Liver (tissue), 7 donors: ENCODE measurements at regions not wholly inside any gene's neighbourhood (a gene's known extent, or its start where the extent isn't known, plus 50 kb on each side); places are given as distances from the start of the nearest gene placed in this dataset.

ENCODE experiments used
- DNase-seq: peaks from one replicate; pipeline ENCODE4 v3.0.0-alpha.2; 2017; ENCODE audit warnings: low spot score
- H3K27ac ChIP-seq, 2 donors: one replicate each; pipeline ENCODE4 v1.7.0; 2013; ENCODE audit warnings: inconsistent platforms in 2 of 2, low read length in 2 of 2, control low read depth in 1 of 2, low read depth in 1 of 2, mild to moderate bottlenecking in 1 of 2
- H3K27me3 ChIP-seq, 4 donors: one replicate each; pipeline versions ENCODE4 v1.6.1 to v1.7.0; 2013; ENCODE audit warnings: low read length in 3 of 4, inconsistent platforms in 1 of 4, mild to moderate bottlenecking in 1 of 4, moderate library complexity in 1 of 4; ENCODE audit not compliant: control insufficient read depth in 4 of 4, insufficient read depth in 4 of 4
- H3K36me3 ChIP-seq, 4 donors: one replicate each; pipeline versions ENCODE4 v1.6.1 to v1.7.0; 2013; ENCODE audit warnings: low read length in 3 of 4, mild to moderate bottlenecking in 3 of 4, low read depth in 1 of 4, moderate library complexity in 1 of 4; ENCODE audit not compliant: control insufficient read depth in 4 of 4, insufficient read depth in 3 of 4
- H3K4me1 ChIP-seq, 4 donors: one replicate each; pipeline versions ENCODE4 v1.6.1 to v1.7.0; 2013; ENCODE audit warnings: low read length in 3 of 4, mild to moderate bottlenecking in 3 of 4, moderate library complexity in 1 of 4; ENCODE audit not compliant: control insufficient read depth in 4 of 4, insufficient read depth in 4 of 4
- H3K4me3 ChIP-seq, 3 donors: one replicate each; pipeline versions ENCODE4 v1.6.1 to v1.7.0; 2013; ENCODE audit warnings: low read length in 3 of 3, control low read depth in 1 of 3, low read depth in 1 of 3, mild to moderate bottlenecking in 1 of 3
- H3K9ac ChIP-seq, 2 donors: one replicate each; pipeline ENCODE4 v1.7.0; 2013; ENCODE audit warnings: low read length in 2 of 2, mild to moderate bottlenecking in 2 of 2, moderate library complexity in 2 of 2, control low read depth in 1 of 2, low read depth in 1 of 2
- H3K9me3 ChIP-seq, 4 donors: one replicate each; pipeline versions ENCODE4 v1.6.1 to v1.7.0; 2013; ENCODE audit warnings: low read length in 3 of 4; ENCODE audit not compliant: control insufficient read depth in 4 of 4
- ATF3 ChIP-seq: IDR thresholded peaks from 2 replicates; pipeline ENCODE4 v1.6.1; 2016; ENCODE audit warnings: antibody characterized with exemption
- EGR1 ChIP-seq, 2 donors: IDR thresholded peaks; 2 replicates each; pipeline ENCODE4 v1.6.1; 2016 to 2018; ENCODE audit warnings: antibody characterized with exemption in 2 of 2, low read depth in 2 of 2
- FOXA1 ChIP-seq: IDR thresholded peaks from 2 replicates; pipeline ENCODE4 v1.6.1; 2016; ENCODE audit warnings: antibody characterized with exemption
- FOXA2 ChIP-seq: IDR thresholded peaks from 2 replicates; pipeline ENCODE4 v1.6.1; 2016; ENCODE audit warnings: antibody characterized with exemption
- GABPA ChIP-seq, 2 donors: IDR thresholded peaks in 1 of 2; conservative IDR thresholded peaks in 1 of 2; 2 replicates each; pipeline ENCODE4 v1.6.1; 2016; ENCODE audit warnings: antibody characterized with exemption in 2 of 2, mild to moderate bottlenecking in 1 of 2, moderate library complexity in 1 of 2
- HNF4A ChIP-seq, 2 donors: conservative IDR thresholded peaks; 2 replicates each; pipeline ENCODE4 v1.6.1; 2016; ENCODE audit warnings: antibody characterized with exemption in 2 of 2, mild to moderate bottlenecking in 2 of 2
- JUND ChIP-seq, 2 donors: IDR thresholded peaks; 2 replicates each; pipeline ENCODE4 v1.6.1; 2016; ENCODE audit warnings: antibody characterized with exemption in 2 of 2
- MAX ChIP-seq: IDR thresholded peaks from 2 replicates; pipeline ENCODE4 v1.6.1; 2016; ENCODE audit warnings: antibody characterized with exemption
- RAD21 ChIP-seq, 2 donors: IDR thresholded peaks; 2 replicates each; pipeline ENCODE4 v1.6.1; 2016; ENCODE audit warnings: antibody characterized with exemption in 2 of 2, mild to moderate bottlenecking in 2 of 2
- REST ChIP-seq: IDR thresholded peaks from 2 replicates; pipeline ENCODE4 v1.6.1; 2016; ENCODE audit warnings: antibody characterized with exemption, mild to moderate bottlenecking
- RXRA ChIP-seq, 2 donors: IDR thresholded peaks; 2 replicates each; pipeline ENCODE4 v1.6.1; 2017 to 2018; ENCODE audit warnings: antibody characterized with exemption in 2 of 2, mild to moderate bottlenecking in 1 of 2
- SP1 ChIP-seq: IDR thresholded peaks from 2 replicates; pipeline ENCODE4 v1.6.1; 2018; ENCODE audit warnings: antibody characterized with exemption, mild to moderate bottlenecking
- TAF1 ChIP-seq: conservative IDR thresholded peaks from 2 replicates; pipeline ENCODE4 v1.6.1; 2016; ENCODE audit warnings: antibody characterized with exemption, mild to moderate bottlenecking
- WGBS: extraction: QIAGEN DNeasy Blood & Tissue Kit; methylation state at CpG from one replicate; pipeline ENCODE4 v1.1.7; 2013; 5-methylcytosine and 5-hydroxymethylcytosine counted together
- donor health status: healthy.
- donor health status: healthy.
- donor health status: healthy.
- donor health status: healthy.

- H3K36me3 ChIP-seq: no peaks in the 10 kb centered on the region
- no peaks in the 10 kb centered on the region for H3K4me1 ChIP-seq
- no peak overlapping the region for H3K9ac ChIP-seq
- H3K27me3 ChIP-seq: no peaks in the 10 kb centered on the region
- H3K9me3 ChIP-seq: no peaks in the 10 kb centered on the region
- TF ChIP-seq FOXA1 (no peak), HNF4A (conservative IDR thresholded peaks at IDR 0.05) (peak in 1 of 2 donors; percentile 20)
- no peak overlapping the region for H3K4me3 ChIP-seq
- DNase-seq: no peak
- whole genome bisulfite sequencing: 75% methylated on average over 4 of the region's 4 CpGs
- no peak overlapping the region for H3K27ac ChIP-seq
These were observed 144.1 kb upstream of the COPS8 start for GRCh38 chr2:236941551-236941950.

GRCh38 chr2:236942554-236942953 is 143.1 kb upstream of the COPS8 start:
- Histone ChIP-seq H3K27me3 (no peaks in the 10 kb centered on the region), H3K4me1 (no peaks in the 10 kb centered on the region), H3K4me3 (no peak overlapping the region), H3K27ac (no peak overlapping the region), H3K9me3 (no peaks in the 10 kb centered on the region), H3K9ac (no peak overlapping the region), H3K36me3 (no peaks in the 10 kb centered on the region)
- WGBS: 77% methylated on average over 4 of the region's 4 CpGs
- DNase-seq: no peak
- no peak for TF ChIP-seq ATF3
- TF ChIP-seq RXRA (IDR thresholded peaks at IDR 0.05): no peak

GRCh38 chr2:236943068-236943467 is 142.6 kb upstream of the COPS8 start:
- no peak overlapping the region for H3K9ac ChIP-seq
- no peaks in the 10 kb centered on the region for H3K4me1 ChIP-seq
- H3K27me3 ChIP-seq: no peaks in the 10 kb centered on the region
- DNase-seq: no peak
- H3K4me3 ChIP-seq: no peak overlapping the region
- no peaks in the 10 kb centered on the region for H3K9me3 ChIP-seq
- WGBS: 91% methylated on average over 6 of the region's 6 CpGs
- TF ChIP-seq SP1 (no peak), TAF1 (no peak), RAD21 (IDR thresholded peaks at IDR 0.05) (no peak), FOXA2 (no peak), HNF4A (conservative IDR thresholded peaks at IDR 0.05) (no peak), EGR1 (IDR thresholded peaks at IDR 0.05; ENCODE audit: low read depth in 2 of 2) (no peak), REST (no peak), RXRA (IDR thresholded peaks at IDR 0.05) (no peak), MAX (no peak), GABPA (IDR thresholded peaks at IDR 0.05 in 1 of 2, conservative IDR thresholded peaks at IDR 0.05 in 1 of 2) (no peak), JUND (IDR thresholded peaks at IDR 0.05) (no peak)
- H3K36me3 ChIP-seq: no peaks in the 10 kb centered on the region
- no peak overlapping the region for H3K27ac ChIP-seq
